Right renal cortex interstitium (tissue), 3 donors: ENCODE measurements at regions not wholly inside any gene's neighbourhood (a gene's known extent, or its start where the extent isn't known, plus 50 kb on each side); places are given as distances from the start of the nearest gene placed in this dataset.

Source experiments
- DNase-seq, 3 donors: peaks; one replicate each; pipeline ENCODE4 v3.0.0-alpha.2; 2013; ENCODE audit warnings: low read depth in 3 of 3, low spot score in 2 of 3

DNA sequence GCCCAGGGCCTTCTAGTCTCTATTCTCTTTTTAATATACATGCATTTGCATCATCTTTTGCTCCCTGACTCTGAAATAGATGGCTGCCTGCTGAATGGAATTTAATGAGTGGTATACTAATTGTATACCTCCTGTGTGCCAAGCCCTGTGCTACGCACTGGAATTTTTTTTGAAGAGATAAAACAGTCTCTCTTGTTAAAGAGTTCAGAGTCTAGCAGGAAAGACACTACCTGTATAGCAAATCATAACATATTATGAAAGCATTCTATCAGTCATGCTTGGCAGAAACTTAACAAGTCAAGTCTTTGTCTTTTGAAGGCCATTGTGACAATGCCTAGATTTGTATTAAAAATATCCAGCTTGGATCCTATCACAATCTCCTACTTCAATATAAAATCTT is 63.7 kb upstream of the SESN3 start:
- DNase-seq = no peak

GRCh38 chr11:95293116-95293515 is 62.1 kb upstream of the SESN3 start:
- DNase-seq = no peak

DNA sequence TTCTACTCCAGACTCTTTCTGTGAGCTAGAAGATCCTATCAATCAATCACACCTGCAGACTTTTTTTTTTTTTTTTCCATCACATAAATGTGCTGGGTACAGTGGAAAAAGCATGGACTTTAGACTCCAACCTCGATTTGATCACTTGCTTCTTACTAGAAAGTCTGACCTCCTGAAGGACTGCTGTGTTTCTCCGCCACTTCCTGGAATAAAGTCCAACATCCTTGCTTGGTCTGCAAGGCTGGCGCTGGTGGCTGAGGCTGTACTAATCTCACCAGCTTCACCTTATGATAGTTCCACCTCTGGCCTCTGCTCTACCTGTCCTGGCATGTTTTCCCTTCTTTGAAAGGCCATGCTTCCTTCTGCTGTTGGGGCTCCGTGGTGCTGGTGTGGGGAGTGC is 60.9 kb upstream of the SESN3 start:
- no peak for DNase-seq

- no peak for DNase-seq
Observed at GRCh38 chr11:95289378-95290101, 58.5 kb upstream of the SESN3 start.

- no peak for DNase-seq
Observed at GRCh38 chr11:95284057-95285052, 53.4 kb upstream of the SESN3 start.

GRCh38 chr11:95283650-95284049 is 52.6 kb upstream of the SESN3 start:
- DNase-seq = no peak

DNA sequence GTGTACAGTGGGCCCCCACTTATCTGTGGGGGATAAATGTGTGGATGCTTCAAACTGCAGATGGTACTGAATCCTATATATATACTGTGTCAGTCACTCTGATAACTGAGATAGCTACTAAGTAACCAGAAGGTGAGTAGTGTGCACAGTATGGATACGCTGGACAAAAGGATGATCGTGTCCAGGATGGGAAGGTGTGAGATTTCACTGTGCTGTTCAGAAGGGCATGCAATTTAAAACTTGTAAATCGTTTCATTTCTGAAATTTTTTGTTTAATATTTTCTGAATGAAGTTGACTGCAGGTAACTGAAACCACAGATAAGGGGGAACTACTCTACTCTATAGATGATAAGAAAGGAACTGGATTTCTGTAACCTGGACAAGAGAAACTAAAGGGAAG is 52.1 kb upstream of the SESN3 start:
- no peak for DNase-seq

- DNase-seq = no peak
Observed at GRCh38 chr11:95282291-95282751, 51.3 kb upstream of the SESN3 start.
